ENCODE measurements at regions not wholly inside any gene's neighbourhood (a gene's known extent, or its start where the extent isn't known, plus 50 kb on each side); places are given as distances from the start of the nearest gene placed in this dataset.

- no peaks in the 10 kb centered on the region for H3K27me3 ChIP-seq (ENCODE audit: insufficient read depth, low read length)
- no peak overlapping the region for H3K4me3 ChIP-seq (ENCODE audit: low read length)
- no peak overlapping the region for H3K9ac ChIP-seq (ENCODE audit: low read depth, low read length)
- 0 out of 2 replicates have a peak, but pooled peaks cover 5% of the 10 kb centered on the region for H3K9me3 ChIP-seq (ENCODE audit: insufficient read depth, low read depth, low read length)
- no peak overlapping the region for H3K27ac ChIP-seq (ENCODE audit: low read length)
- no peaks in the 10 kb centered on the region for H3K36me3 ChIP-seq (ENCODE audit: insufficient read depth, low read depth, low read length)
- H3K4me1 ChIP-seq (ENCODE audit: insufficient read depth, low read length): no peaks in the 10 kb centered on the region
Observed at GRCh38 chr15:97547381-97547780, 413.1 kb upstream of the ARRDC4 start.

- no peaks in the 10 kb centered on the region for H3K36me3 ChIP-seq (ENCODE audit: insufficient read depth, low read depth, low read length)
- no peak overlapping the region for H3K27ac ChIP-seq (ENCODE audit: low read length)
- no peak overlapping the region for H3K4me3 ChIP-seq (ENCODE audit: low read length)
Observed at GRCh38 chr15:97561529-97561928, 399.0 kb upstream of the ARRDC4 start.

GRCh38 chr15:97563516-97563915 is 397.0 kb upstream of the ARRDC4 start:
- Histone ChIP-seq H3K27ac (ENCODE audit: low read length) (no peak overlapping the region), H3K9ac (ENCODE audit: low read depth, low read length) (no peak overlapping the region), H3K27me3 (ENCODE audit: insufficient read depth, low read length) (no peaks in the 10 kb centered on the region), H3K9me3 (ENCODE audit: insufficient read depth, low read depth, low read length) (no peaks in the 10 kb centered on the region), H3K4me3 (ENCODE audit: low read length) (no peak overlapping the region), H3K36me3 (ENCODE audit: insufficient read depth, low read depth, low read length) (no peaks in the 10 kb centered on the region), H3K4me1 (ENCODE audit: insufficient read depth, low read length) (no peaks in the 10 kb centered on the region)

More at GRCh38 chr15:97561529-97561928, 399.0 kb upstream of the ARRDC4 start:
- H3K4me1 ChIP-seq (ENCODE audit: insufficient read depth, low read length): no peaks in the 10 kb centered on the region
- no peaks in the 10 kb centered on the region for H3K27me3 ChIP-seq (ENCODE audit: insufficient read depth, low read length)
- no peak overlapping the region for H3K9ac ChIP-seq (ENCODE audit: low read depth, low read length)
- no peaks in the 10 kb centered on the region for H3K9me3 ChIP-seq (ENCODE audit: insufficient read depth, low read depth, low read length)

- no peaks in the 10 kb centered on the region for H3K36me3 ChIP-seq (ENCODE audit: insufficient read depth, low read depth, low read length)
- H3K4me3 ChIP-seq (ENCODE audit: low read length): no peak overlapping the region
- H3K4me1 ChIP-seq (ENCODE audit: insufficient read depth, low read length): no peaks in the 10 kb centered on the region
- no peak overlapping the region for H3K27ac ChIP-seq (ENCODE audit: low read length)
- H3K9ac ChIP-seq (ENCODE audit: low read depth, low read length): no peak overlapping the region
- H3K9me3 ChIP-seq (ENCODE audit: insufficient read depth, low read depth, low read length): no peaks in the 10 kb centered on the region; the same call in none of the 2 replicates
- no peaks in the 10 kb centered on the region for H3K27me3 ChIP-seq (ENCODE audit: insufficient read depth, low read length)
Observed at GRCh38 chr15:97566961-97567360, 393.5 kb upstream of the ARRDC4 start.

- H3K9ac ChIP-seq (ENCODE audit: low read depth, low read length): no peak overlapping the region
Observed at GRCh38 chr15:97567411-97567810, 393.1 kb upstream of the ARRDC4 start.

GRCh38 chr15:97576929-97577645 is 383.4 kb upstream of the ARRDC4 start:
- H3K36me3 ChIP-seq (ENCODE audit: insufficient read depth, low read depth, low read length): no peaks in the 10 kb centered on the region
- H3K4me1 ChIP-seq (ENCODE audit: insufficient read depth, low read length): no peaks in the 10 kb centered on the region
- no peaks in the 10 kb centered on the region for H3K9me3 ChIP-seq (ENCODE audit: insufficient read depth, low read depth, low read length)
- no peak overlapping the region for H3K9ac ChIP-seq (ENCODE audit: low read depth, low read length)
- no peak overlapping the region for H3K4me3 ChIP-seq (ENCODE audit: low read length)
- H3K27ac ChIP-seq (ENCODE audit: low read length): no peak overlapping the region
- no peaks in the 10 kb centered on the region for H3K27me3 ChIP-seq (ENCODE audit: insufficient read depth, low read length)

More at GRCh38 chr15:97567411-97567810, 393.1 kb upstream of the ARRDC4 start:
- Histone ChIP-seq H3K27me3 (ENCODE audit: insufficient read depth, low read length) (no peaks in the 10 kb centered on the region), H3K9me3 (ENCODE audit: insufficient read depth, low read depth, low read length) (no peaks in the 10 kb centered on the region; the same call in none of the 2 replicates), H3K4me3 (ENCODE audit: low read length) (no peak overlapping the region), H3K4me1 (ENCODE audit: insufficient read depth, low read length) (no peaks in the 10 kb centered on the region), H3K36me3 (ENCODE audit: insufficient read depth, low read depth, low read length) (no peaks in the 10 kb centered on the region), H3K27ac (ENCODE audit: low read length) (no peak overlapping the region)

GRCh38 chr15:97585408-97585807 is 375.1 kb upstream of the ARRDC4 start:
- no peaks in the 10 kb centered on the region for H3K27me3 ChIP-seq (ENCODE audit: insufficient read depth, low read length)
- H3K4me3 ChIP-seq (ENCODE audit: low read length): no peak overlapping the region
- H3K9me3 ChIP-seq (ENCODE audit: insufficient read depth, low read depth, low read length): no peaks in the 10 kb centered on the region
- no peak overlapping the region for H3K9ac ChIP-seq (ENCODE audit: low read depth, low read length)
- H3K36me3 ChIP-seq (ENCODE audit: insufficient read depth, low read depth, low read length): no peaks in the 10 kb centered on the region
- no peak overlapping the region for H3K27ac ChIP-seq (ENCODE audit: low read length)
- H3K4me1 ChIP-seq (ENCODE audit: insufficient read depth, low read length): no peaks in the 10 kb centered on the region

- no peaks in the 10 kb centered on the region for H3K4me1 ChIP-seq (ENCODE audit: insufficient read depth, low read length)
- no peak overlapping the region for H3K4me3 ChIP-seq (ENCODE audit: low read length)
- H3K36me3 ChIP-seq (ENCODE audit: insufficient read depth, low read depth, low read length): no peaks in the 10 kb centered on the region
- H3K9me3 ChIP-seq (ENCODE audit: insufficient read depth, low read depth, low read length): no peaks in the 10 kb centered on the region
- H3K27ac ChIP-seq (ENCODE audit: low read length): no peak overlapping the region
- H3K27me3 ChIP-seq (ENCODE audit: insufficient read depth, low read length): no peaks in the 10 kb centered on the region
- no peak overlapping the region for H3K9ac ChIP-seq (ENCODE audit: low read depth, low read length)
Observed at GRCh38 chr15:97592778-97593177, 367.7 kb upstream of the ARRDC4 start.

- Histone ChIP-seq H3K4me1 (ENCODE audit: insufficient read depth, low read length) (no peaks in the 10 kb centered on the region), H3K9me3 (ENCODE audit: insufficient read depth, low read depth, low read length) (no peaks in the 10 kb centered on the region), H3K4me3 (ENCODE audit: low read length) (no peak overlapping the region), H3K36me3 (ENCODE audit: insufficient read depth, low read depth, low read length) (no peaks in the 10 kb centered on the region), H3K27ac (ENCODE audit: low read length) (no peak overlapping the region), H3K9ac (ENCODE audit: low read depth, low read length) (no peak overlapping the region), H3K27me3 (ENCODE audit: insufficient read depth, low read length) (no peaks in the 10 kb centered on the region)
Observed at GRCh38 chr15:97597801-97598200, 362.7 kb upstream of the ARRDC4 start.

GRCh38 chr15:97598353-97598798 is 362.1 kb upstream of the ARRDC4 start:
- Histone ChIP-seq H3K9me3 (ENCODE audit: insufficient read depth, low read depth, low read length) (no peaks in the 10 kb centered on the region), H3K4me1 (ENCODE audit: insufficient read depth, low read length) (no peaks in the 10 kb centered on the region), H3K36me3 (ENCODE audit: insufficient read depth, low read depth, low read length) (no peaks in the 10 kb centered on the region), H3K27ac (ENCODE audit: low read length) (no peak overlapping the region), H3K27me3 (ENCODE audit: insufficient read depth, low read length) (no peaks in the 10 kb centered on the region), H3K9ac (ENCODE audit: low read depth, low read length) (no peak overlapping the region), H3K4me3 (ENCODE audit: low read length) (no peak overlapping the region)

- no peaks in the 10 kb centered on the region for H3K36me3 ChIP-seq (ENCODE audit: insufficient read depth, low read depth, low read length)
- H3K9ac ChIP-seq (ENCODE audit: low read depth, low read length): no peak overlapping the region
- H3K9me3 ChIP-seq (ENCODE audit: insufficient read depth, low read depth, low read length): no peaks in the 10 kb centered on the region
- no peaks in the 10 kb centered on the region for H3K27me3 ChIP-seq (ENCODE audit: insufficient read depth, low read length)
- H3K4me1 ChIP-seq (ENCODE audit: insufficient read depth, low read length): no peaks in the 10 kb centered on the region
- H3K27ac ChIP-seq (ENCODE audit: low read length): no peak overlapping the region
- no peak overlapping the region for H3K4me3 ChIP-seq (ENCODE audit: low read length)
Observed at GRCh38 chr15:97600190-97600589, 360.3 kb upstream of the ARRDC4 start.

- Histone ChIP-seq H3K9ac (ENCODE audit: low read depth, low read length) (no peak overlapping the region), H3K9me3 (ENCODE audit: insufficient read depth, low read depth, low read length) (no peaks in the 10 kb centered on the region), H3K27ac (ENCODE audit: low read length) (no peak overlapping the region), H3K4me1 (ENCODE audit: insufficient read depth, low read length) (no peaks in the 10 kb centered on the region), H3K4me3 (ENCODE audit: low read length) (no peak overlapping the region), H3K36me3 (ENCODE audit: insufficient read depth, low read depth, low read length) (no peaks in the 10 kb centered on the region), H3K27me3 (ENCODE audit: insufficient read depth, low read length) (no peaks in the 10 kb centered on the region)
Observed at GRCh38 chr15:97604677-97605076, 355.8 kb upstream of the ARRDC4 start.

All from iPS-20b (cell line).